ENCODE measurements at regions not wholly inside any gene's neighbourhood (a gene's known extent, or its start where the extent isn't known, plus 50 kb on each side); places are given as distances from the start of the nearest gene placed in this dataset.

GRCh38 chr12:111222027-111222414, 146.9 kb downstream of the PHETA1 start:
- TF ChIP-seq EZH2 (IDR thresholded peaks at IDR 0.05; ENCODE audit: borderline replicate concordance) (no peak), CTCF (IDR thresholded peaks at IDR 0.05; ENCODE audit: poor library complexity) (no peak), EZH2phosphoT487 (IDR thresholded peaks at IDR 0.05; ENCODE audit: low read depth, severe bottlenecking, unreplicated experiment) (no peak)

Data from hepatocyte (in vitro differentiated cells).